ENCODE measurements at regions not wholly inside any gene's neighbourhood (a gene's known extent, or its start where the extent isn't known, plus 50 kb on each side); places are given as distances from the start of the nearest gene placed in this dataset.

GRCh38 chr2:217656316-217656715, 346.5 kb downstream of the TNS1 start:
- H3K27me3 Mint-ChIP-seq: peaks cover 20 to 57% (median 44%) of the 10 kb centered on the region in 3 donors
- H3K4me3 Mint-ChIP-seq: no peak overlapping the region
- peaks cover 6 to 9% of the 10 kb centered on the region in 2 donors for H3K36me3 Mint-ChIP-seq
- DNase-seq (no peak), ATAC-seq (ENCODE audit: low read depth in 2 of 2) (no peak)
- no peak overlapping the region for H3K27ac Mint-ChIP-seq
- H3K4me1 Mint-ChIP-seq: peaks cover 4 to 9% (median 7%) of the 10 kb centered on the region in 3 donors
- peaks cover 0 to 3% (median 0%) of the 10 kb centered on the region in 7 donors for H3K9me3 Mint-ChIP-seq

GRCh38 chr2:217655651-217656050, 347.1 kb downstream of the TNS1 start:
- Mint-ChIP-seq H3K9me3 (peaks cover 0 to 3% (median 0%) of the 10 kb centered on the region in 7 donors), H3K4me3 (no peak overlapping the region), H3K27me3 (peaks cover 24 to 64% (median 45%) of the 10 kb centered on the region in 3 donors), H3K4me1 (peaks cover 4 to 11% (median 4%) of the 10 kb centered on the region in 3 donors), H3K36me3 (peaks cover 6 to 9% of the 10 kb centered on the region in 2 donors), H3K27ac (no peak overlapping the region)
- ATAC-seq (ENCODE audit: low read depth in 2 of 2) (no peak), DNase-seq (no peak)

GRCh38 chr2:217654168-217654567, 348.6 kb downstream of the TNS1 start:
- H3K27ac Mint-ChIP-seq: peak overlapping the region in 1 of 6 donors; percentile 76
- no peak for DNase-seq
- no peak for ATAC-seq (ENCODE audit: low read depth in 2 of 2)
- no peak overlapping the region for H3K4me3 Mint-ChIP-seq
- H3K4me1 Mint-ChIP-seq: peaks cover 0 to 6% (median 0%) of the 10 kb centered on the region in 3 donors
- H3K27me3 Mint-ChIP-seq: peaks cover 25 to 71% (median 34%) of the 10 kb centered on the region in 3 donors
- no peaks in the 10 kb centered on the region for H3K9me3 Mint-ChIP-seq
- H3K36me3 Mint-ChIP-seq: peaks cover 6 to 9% of the 10 kb centered on the region in 2 donors

GRCh38 chr2:217652761-217653639, 349.8 kb downstream of the TNS1 start:
- ATAC-seq (ENCODE audit: low read depth in 2 of 2) (no peak), DNase-seq (no peak)
- Mint-ChIP-seq H3K4me3 (no peak overlapping the region), H3K27me3 (peaks cover 26 to 72% (median 34%) of the 10 kb centered on the region in 3 donors), H3K36me3 (peaks cover 6 to 9% of the 10 kb centered on the region in 2 donors), H3K27ac (no peak overlapping the region), H3K4me1 (peaks cover 0 to 6% (median 0%) of the 10 kb centered on the region in 3 donors), H3K9me3 (no peaks in the 10 kb centered on the region)

- peaks cover 0 to 6% (median 0%) of the 10 kb centered on the region in 3 donors for H3K4me1 Mint-ChIP-seq
- peaks cover 0 to 3% of the 10 kb centered on the region in 2 donors for H3K36me3 Mint-ChIP-seq
- H3K4me3 Mint-ChIP-seq: no peak overlapping the region
- peaks cover 0 to 4% (median 0%) of the 10 kb centered on the region in 7 donors for H3K9me3 Mint-ChIP-seq
- H3K27me3 Mint-ChIP-seq: peaks cover 31 to 67% (median 40%) of the 10 kb centered on the region in 3 donors
- no peak overlapping the region for H3K27ac Mint-ChIP-seq
- DNase-seq (no peak), ATAC-seq (ENCODE audit: low read depth in 2 of 2) (no peak)
Observed at GRCh38 chr2:217650716-217651360, 352.0 kb downstream of the TNS1 start.

- Mint-ChIP-seq H3K9me3 (peaks cover 0 to 4% (median 0%) of the 10 kb centered on the region in 7 donors), H3K36me3 (no peaks in the 10 kb centered on the region), H3K27ac (no peak overlapping the region), H3K27me3 (peaks cover 29 to 68% (median 36%) of the 10 kb centered on the region in 3 donors), H3K4me3 (no peak overlapping the region), H3K4me1 (peaks cover 0 to 6% (median 0%) of the 10 kb centered on the region in 3 donors)
- DNase-seq (no peak), ATAC-seq (ENCODE audit: low read depth in 2 of 2) (no peak)
Observed at GRCh38 chr2:217650229-217650628, 352.6 kb downstream of the TNS1 start.

GRCh38 chr2:217647925-217648324, 354.9 kb downstream of the TNS1 start:
- peaks cover 0 to 6% (median 0%) of the 10 kb centered on the region in 3 donors for H3K4me1 Mint-ChIP-seq
- peaks cover 0 to 4% (median 0%) of the 10 kb centered on the region in 7 donors for H3K9me3 Mint-ChIP-seq
- DNase-seq (no peak), ATAC-seq (ENCODE audit: low read depth in 2 of 2) (no peak)
- H3K4me3 Mint-ChIP-seq: no peak overlapping the region
- H3K27me3 Mint-ChIP-seq: peaks cover 25 to 51% (median 28%) of the 10 kb centered on the region in 3 donors
- H3K27ac Mint-ChIP-seq: no peak overlapping the region
- H3K36me3 Mint-ChIP-seq: no peaks in the 10 kb centered on the region

- Mint-ChIP-seq H3K9me3 (peaks cover 0 to 4% (median 0%) of the 10 kb centered on the region in 7 donors), H3K36me3 (no peaks in the 10 kb centered on the region), H3K27me3 (peaks cover 25 to 50% (median 28%) of the 10 kb centered on the region in 3 donors), H3K4me1 (peaks cover 0 to 6% (median 0%) of the 10 kb centered on the region in 3 donors), H3K4me3 (no peak overlapping the region), H3K27ac (no peak overlapping the region)
- DNase-seq (no peak), ATAC-seq (ENCODE audit: low read depth in 2 of 2) (no peak)
Observed at GRCh38 chr2:217647226-217647625, 355.6 kb downstream of the TNS1 start.

GRCh38 chr2:217645896-217646295, 356.9 kb downstream of the TNS1 start:
- peaks cover 22 to 45% (median 23%) of the 10 kb centered on the region in 3 donors for H3K27me3 Mint-ChIP-seq
- no peaks in the 10 kb centered on the region for H3K36me3 Mint-ChIP-seq
- H3K4me3 Mint-ChIP-seq: no peak overlapping the region
- DNase-seq (no peak), ATAC-seq (ENCODE audit: low read depth in 2 of 2) (no peak)
- H3K27ac Mint-ChIP-seq: no peak overlapping the region
- peaks cover 0 to 1% (median 0%) of the 10 kb centered on the region in 3 donors for H3K4me1 Mint-ChIP-seq
- H3K9me3 Mint-ChIP-seq: peaks cover 0 to 4% (median 0%) of the 10 kb centered on the region in 7 donors

- Mint-ChIP-seq H3K27ac (no peak overlapping the region), H3K9me3 (peaks cover 0 to 4% (median 0%) of the 10 kb centered on the region in 7 donors), H3K36me3 (no peaks in the 10 kb centered on the region), H3K4me3 (no peak overlapping the region), H3K4me1 (no peaks in the 10 kb centered on the region), H3K27me3 (peaks cover 12 to 26% (median 16%) of the 10 kb centered on the region in 3 donors)
- DNase-seq (no peak), ATAC-seq (ENCODE audit: low read depth in 2 of 2) (no peak)
Observed at GRCh38 chr2:217643789-217644301, 358.9 kb downstream of the TNS1 start.

- H3K27me3 Mint-ChIP-seq: peaks cover 7 to 19% (median 9%) of the 10 kb centered on the region in 3 donors
- H3K9me3 Mint-ChIP-seq: peaks cover 0 to 4% (median 0%) of the 10 kb centered on the region in 7 donors
- no peak for ATAC-seq (ENCODE audit: low read depth in 2 of 2)
- DNase-seq: no peak
- no peak overlapping the region for H3K27ac Mint-ChIP-seq
- H3K4me3 Mint-ChIP-seq: no peak overlapping the region
- no peaks in the 10 kb centered on the region for H3K4me1 Mint-ChIP-seq
- H3K36me3 Mint-ChIP-seq: no peaks in the 10 kb centered on the region
Observed at GRCh38 chr2:217642944-217643343, 359.9 kb downstream of the TNS1 start.

GRCh38 chr2:217641960-217642359, 360.8 kb downstream of the TNS1 start:
- Mint-ChIP-seq H3K36me3 (no peaks in the 10 kb centered on the region), H3K4me1 (no peaks in the 10 kb centered on the region), H3K9me3 (no peaks in the 10 kb centered on the region), H3K4me3 (no peak overlapping the region), H3K27me3 (peaks cover 0 to 12% (median 2%) of the 10 kb centered on the region in 3 donors), H3K27ac (no peak overlapping the region)
- no peak for DNase-seq
- ATAC-seq (ENCODE audit: low read depth in 2 of 2): no peak

- H3K9me3 Mint-ChIP-seq: no peaks in the 10 kb centered on the region
- peaks cover 0 to 4% of the 10 kb centered on the region in 2 donors for H3K36me3 Mint-ChIP-seq
- DNase-seq (no peak), ATAC-seq (ENCODE audit: low read depth in 2 of 2) (no peak)
- H3K4me3 Mint-ChIP-seq: no peak overlapping the region
- no peaks in the 10 kb centered on the region for H3K4me1 Mint-ChIP-seq
- H3K27me3 Mint-ChIP-seq: peaks cover 0 to 17% (median 11%) of the 10 kb centered on the region in 3 donors
- H3K27ac Mint-ChIP-seq: no peak overlapping the region
Observed at GRCh38 chr2:217639481-217639880, 363.3 kb downstream of the TNS1 start.
